GM12865 (cell line): ENCODE measurements at regions not wholly inside any gene's neighbourhood (a gene's known extent, or its start where the extent isn't known, plus 50 kb on each side); places are given as distances from the start of the nearest gene placed in this dataset.

Source experiments
- DNase-seq: peaks from one replicate; pipeline ENCODE4 v3.0.0; 2010; ENCODE audit warnings: low read depth
- H3K4me3 ChIP-seq: 2 replicates; pipeline ENCODE4 v1.5.1; 2011; ENCODE audit warnings: mild to moderate bottlenecking, low read depth, low read length, control low read depth
- TF ChIP-seq, protein P1 (sequence below): IDR thresholded peaks from 2 replicates; pipeline ENCODE4 v1.5.1; 2011; ENCODE audit warnings: low read length, control low read depth, low read depth, inconsistent platforms; ENCODE audit not compliant: insufficient read depth; ENCODE audit errors: missing control alignments

DNA sequence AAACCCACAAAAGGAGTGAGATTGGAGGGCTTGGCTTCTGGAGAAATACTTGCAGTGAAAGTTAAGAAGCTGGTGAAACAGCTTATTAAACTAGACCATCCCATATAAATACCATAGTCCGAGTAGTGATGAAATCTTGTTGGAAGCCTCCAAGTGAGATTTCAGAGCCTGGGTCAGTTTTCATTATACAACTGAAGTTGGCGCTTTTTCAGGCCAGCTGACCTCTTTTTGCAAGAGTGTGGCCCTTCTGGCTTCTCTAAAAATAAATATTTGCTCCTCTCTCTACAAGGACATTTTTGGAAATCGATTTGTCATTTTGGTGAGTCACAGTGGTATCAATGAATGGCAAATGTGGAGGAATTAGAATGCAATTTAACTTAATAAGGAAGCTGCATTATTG lies 51.2 kb upstream of the THRB start:
- no peak for DNase-seq
- no peak overlapping the region for H3K4me3 ChIP-seq
- TF ChIP-seq, protein P1, sequence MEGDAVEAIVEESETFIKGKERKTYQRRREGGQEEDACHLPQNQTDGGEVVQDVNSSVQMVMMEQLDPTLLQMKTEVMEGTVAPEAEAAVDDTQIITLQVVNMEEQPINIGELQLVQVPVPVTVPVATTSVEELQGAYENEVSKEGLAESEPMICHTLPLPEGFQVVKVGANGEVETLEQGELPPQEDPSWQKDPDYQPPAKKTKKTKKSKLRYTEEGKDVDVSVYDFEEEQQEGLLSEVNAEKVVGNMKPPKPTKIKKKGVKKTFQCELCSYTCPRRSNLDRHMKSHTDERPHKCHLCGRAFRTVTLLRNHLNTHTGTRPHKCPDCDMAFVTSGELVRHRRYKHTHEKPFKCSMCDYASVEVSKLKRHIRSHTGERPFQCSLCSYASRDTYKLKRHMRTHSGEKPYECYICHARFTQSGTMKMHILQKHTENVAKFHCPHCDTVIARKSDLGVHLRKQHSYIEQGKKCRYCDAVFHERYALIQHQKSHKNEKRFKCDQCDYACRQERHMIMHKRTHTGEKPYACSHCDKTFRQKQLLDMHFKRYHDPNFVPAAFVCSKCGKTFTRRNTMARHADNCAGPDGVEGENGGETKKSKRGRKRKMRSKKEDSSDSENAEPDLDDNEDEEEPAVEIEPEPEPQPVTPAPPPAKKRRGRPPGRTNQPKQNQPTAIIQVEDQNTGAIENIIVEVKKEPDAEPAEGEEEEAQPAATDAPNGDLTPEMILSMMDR, result no peak

DNA sequence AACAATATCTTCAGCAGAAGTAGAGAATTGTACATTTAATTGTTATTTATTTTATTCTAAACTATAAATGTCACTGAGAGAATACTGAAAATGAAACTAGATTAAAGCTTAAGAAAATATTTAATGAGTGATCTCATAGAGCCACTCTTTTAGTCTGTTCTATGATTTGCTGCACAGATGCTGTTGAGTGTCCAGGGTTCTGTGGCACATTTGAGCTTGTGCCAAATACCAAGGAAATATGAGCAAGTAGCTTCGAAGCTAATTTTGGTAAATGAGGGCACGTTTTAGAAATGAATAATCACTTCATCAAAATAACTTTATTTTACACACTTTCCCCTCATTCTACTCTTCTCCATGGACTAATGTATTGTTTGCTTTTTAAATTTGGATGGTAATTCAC lies 53.6 kb upstream of the THRB start:
- H3K4me3 ChIP-seq, result no peak overlapping the region
- TF ChIP-seq, protein P1, result no peak
- DNase-seq, result no peak

DNA sequence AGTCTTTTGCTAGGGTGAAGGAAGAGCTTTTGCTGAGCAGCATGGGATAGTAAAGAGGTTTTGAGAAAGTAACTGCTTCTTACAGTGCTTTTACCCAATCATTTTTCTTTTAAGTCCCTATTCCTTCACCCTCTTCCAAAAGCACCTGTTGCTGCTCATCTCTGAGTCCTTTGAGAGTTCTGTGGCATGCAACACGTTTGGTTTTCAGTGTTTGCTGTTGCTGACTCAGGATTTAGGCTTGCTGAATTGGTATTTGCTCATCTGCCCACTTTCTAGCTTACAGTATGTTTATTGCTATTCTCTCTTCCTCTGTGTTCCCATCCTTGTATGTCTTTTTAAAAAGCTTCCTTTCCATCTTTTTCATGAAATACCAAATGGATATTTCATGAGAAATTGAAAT lies 55.9 kb upstream of the THRB start:
- no peak for DNase-seq
- H3K4me3 ChIP-seq, result no peak overlapping the region
- TF ChIP-seq, protein P1, result no peak

DNA sequence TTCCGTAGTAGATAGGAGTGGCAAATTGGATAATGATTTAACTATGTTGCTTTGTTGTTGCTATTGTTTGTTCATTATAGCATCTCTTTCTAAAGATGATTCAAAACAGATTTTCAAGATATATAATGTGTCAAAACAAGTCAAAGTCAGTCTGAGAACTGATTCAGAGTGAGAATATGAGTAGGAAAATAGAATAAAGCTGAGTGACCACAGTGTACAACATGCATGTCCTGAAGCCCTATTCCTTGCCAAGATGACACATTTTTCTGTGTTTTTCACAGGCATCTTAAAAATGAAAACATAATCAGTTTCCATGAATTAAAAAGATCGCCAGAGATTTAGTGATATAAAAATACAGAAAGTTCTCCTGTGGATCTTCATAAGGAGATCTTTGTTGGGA lies 57.0 kb upstream of the THRB start:
- no peak overlapping the region for H3K4me3 ChIP-seq
- no peak for DNase-seq
- TF ChIP-seq, protein P1, result no peak

DNA sequence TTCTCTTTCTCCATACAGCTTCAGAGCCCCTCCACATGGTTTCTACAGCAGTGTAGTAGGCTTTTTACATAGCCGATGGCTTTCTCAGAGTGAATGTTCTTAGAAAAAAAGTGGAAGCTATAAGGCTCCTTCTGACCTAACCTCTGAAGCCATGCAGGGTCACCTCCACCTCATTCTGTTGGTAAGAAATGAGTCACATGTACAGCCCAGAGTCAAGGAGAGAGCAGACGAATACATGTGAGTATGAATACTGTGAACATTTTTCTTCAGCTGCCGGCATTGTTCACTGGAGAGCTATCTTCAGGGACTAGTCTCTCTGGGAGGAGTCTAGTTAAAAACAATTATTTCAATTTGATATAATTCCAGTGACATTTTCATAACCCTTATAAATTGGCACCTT lies 68.2 kb upstream of the THRB start:
- TF ChIP-seq, protein P1, result no peak
- DNase-seq, result peak; percentile 16
- no peak overlapping the region for H3K4me3 ChIP-seq

DNA sequence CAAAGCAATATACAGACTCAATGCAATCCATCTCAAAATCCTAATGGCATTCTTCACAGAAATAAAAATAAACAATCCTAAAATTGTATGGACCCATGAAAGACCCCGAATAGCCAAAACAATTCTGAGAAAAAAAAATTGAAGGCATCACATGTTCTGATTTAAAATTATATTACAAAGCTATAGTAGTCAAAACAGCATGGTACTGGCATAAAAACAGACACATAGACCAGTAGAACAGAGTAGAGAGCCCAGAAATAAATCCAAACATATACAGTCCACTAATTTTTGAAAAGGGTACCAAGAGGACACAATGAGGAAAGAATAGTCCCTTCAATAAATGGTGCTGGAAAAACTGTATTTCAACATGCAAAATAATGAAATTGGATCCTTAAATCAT lies 70.4 kb upstream of the THRB start:
- TF ChIP-seq, protein P1, result no peak
- DNase-seq, result no peak
- H3K4me3 ChIP-seq, result no peak overlapping the region

DNA sequence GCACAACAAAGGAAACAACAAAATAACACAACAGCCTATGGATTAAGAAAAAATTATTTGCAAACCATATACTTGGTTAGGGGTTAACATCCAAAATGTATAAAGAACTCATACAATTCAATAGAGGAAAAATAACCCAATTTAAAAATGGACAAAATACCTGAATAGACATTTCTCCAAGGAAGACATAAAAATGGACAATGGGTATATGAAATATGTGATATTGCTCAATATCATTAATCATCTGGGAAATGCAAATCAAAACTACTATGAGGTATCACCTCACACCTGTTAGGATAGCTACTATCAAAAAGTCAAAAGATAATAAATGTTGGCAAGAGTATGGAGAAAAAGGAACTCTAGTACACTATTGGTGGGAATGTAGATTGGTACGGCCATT lies 71.0 kb upstream of the THRB start:
- no peak for DNase-seq
- TF ChIP-seq, protein P1, result no peak
- no peak overlapping the region for H3K4me3 ChIP-seq
